ENCODE measurements at regions not wholly inside any gene's neighbourhood (a gene's known extent, or its start where the extent isn't known, plus 50 kb on each side); places are given as distances from the start of the nearest gene placed in this dataset.

DNA sequence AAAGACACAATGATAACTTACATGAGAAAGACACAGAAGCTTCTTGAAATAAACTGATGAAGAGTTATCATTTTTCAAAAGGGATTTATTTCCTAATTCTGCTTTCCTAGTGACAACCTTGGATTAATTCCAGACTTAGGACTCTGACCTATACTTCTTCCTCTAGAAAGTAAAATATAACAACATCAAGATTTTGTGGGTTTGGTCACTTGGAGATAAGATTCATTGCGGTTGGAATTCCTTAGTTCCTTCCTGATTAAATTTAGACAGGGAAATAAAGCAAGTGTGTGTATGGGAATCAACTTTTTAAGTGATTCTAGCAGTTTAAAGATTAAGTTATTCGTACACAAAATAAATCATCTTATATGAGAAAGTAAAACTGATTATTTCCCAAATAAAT is 208.4 kb upstream of the CCDC150 start:
- Histone ChIP-seq H3K9ac (ENCODE audit: low read length) (no peak overlapping the region), H3K9me3 (ENCODE audit: insufficient read depth, low read depth, low read length) (no peaks in the 10 kb centered on the region), H3K4me1 (ENCODE audit: insufficient read depth, low read length) (no peaks in the 10 kb centered on the region), H4K20me1 (ENCODE audit: insufficient read depth, low read length) (no peaks in the 10 kb centered on the region), H2AFZ (ENCODE audit: low read depth, low read length) (no peak overlapping the region), H3K79me2 (ENCODE audit: insufficient read depth, low read length) (no peaks in the 10 kb centered on the region), H3K4me2 (ENCODE audit: low read length) (no peak overlapping the region), H3K4me3 (ENCODE audit: insufficient read depth, low read depth, low read length) (no peak overlapping the region), H3K27ac (ENCODE audit: low read depth, low read length) (no peak overlapping the region), H3K36me3 (ENCODE audit: insufficient read depth, low read length) (no peaks in the 10 kb centered on the region), H3K27me3 (ENCODE audit: insufficient read depth, low read length) (no peaks in the 10 kb centered on the region)
- Mint-ChIP-seq H3K9me3 (ENCODE audit: unreplicated experiment) (no peaks in the 10 kb centered on the region), H3K4me3 (ENCODE audit: unreplicated experiment) (no peak overlapping the region), H3K27ac (ENCODE audit: unreplicated experiment) (no peak overlapping the region), H3K36me3 (ENCODE audit: low read depth, unreplicated experiment) (no peaks in the 10 kb centered on the region), H3K27me3 (ENCODE audit: low read depth, unreplicated experiment) (no peaks in the 10 kb centered on the region), H3K4me1 (ENCODE audit: low read depth, unreplicated experiment) (no peaks in the 10 kb centered on the region)
- DNase-seq (ENCODE audit: low read depth), result peak; percentile 47
- TF ChIP-seq EZH2 (IDR thresholded peaks at IDR 0.05; ENCODE audit: insufficient read depth, low read length), result no peak
- TF ChIP-seq, protein P1, sequence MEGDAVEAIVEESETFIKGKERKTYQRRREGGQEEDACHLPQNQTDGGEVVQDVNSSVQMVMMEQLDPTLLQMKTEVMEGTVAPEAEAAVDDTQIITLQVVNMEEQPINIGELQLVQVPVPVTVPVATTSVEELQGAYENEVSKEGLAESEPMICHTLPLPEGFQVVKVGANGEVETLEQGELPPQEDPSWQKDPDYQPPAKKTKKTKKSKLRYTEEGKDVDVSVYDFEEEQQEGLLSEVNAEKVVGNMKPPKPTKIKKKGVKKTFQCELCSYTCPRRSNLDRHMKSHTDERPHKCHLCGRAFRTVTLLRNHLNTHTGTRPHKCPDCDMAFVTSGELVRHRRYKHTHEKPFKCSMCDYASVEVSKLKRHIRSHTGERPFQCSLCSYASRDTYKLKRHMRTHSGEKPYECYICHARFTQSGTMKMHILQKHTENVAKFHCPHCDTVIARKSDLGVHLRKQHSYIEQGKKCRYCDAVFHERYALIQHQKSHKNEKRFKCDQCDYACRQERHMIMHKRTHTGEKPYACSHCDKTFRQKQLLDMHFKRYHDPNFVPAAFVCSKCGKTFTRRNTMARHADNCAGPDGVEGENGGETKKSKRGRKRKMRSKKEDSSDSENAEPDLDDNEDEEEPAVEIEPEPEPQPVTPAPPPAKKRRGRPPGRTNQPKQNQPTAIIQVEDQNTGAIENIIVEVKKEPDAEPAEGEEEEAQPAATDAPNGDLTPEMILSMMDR (IDR thresholded peaks at IDR 0.05; ENCODE audit: insufficient read depth, low read depth, low read length), result no peak
- FAIRE-seq, result no peak

DNA sequence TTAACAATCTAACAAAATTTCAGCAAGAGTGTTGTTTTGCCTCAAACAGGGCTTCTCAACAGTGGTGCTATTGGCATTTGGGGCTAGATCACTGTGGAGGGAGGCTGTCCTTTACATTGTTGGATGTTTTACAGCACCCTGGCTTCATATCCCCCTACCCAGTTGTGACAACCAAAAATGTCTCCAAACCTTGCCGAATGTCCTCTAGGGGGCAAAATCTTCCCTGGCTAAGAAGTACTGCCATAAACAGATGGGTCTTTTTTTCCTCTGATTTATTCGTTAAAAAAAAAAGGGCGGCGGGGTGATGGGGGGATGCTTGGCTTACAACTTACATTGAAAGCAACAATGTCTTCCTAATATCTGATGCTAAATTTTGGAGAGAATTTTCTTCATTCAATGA is 207.6 kb upstream of the CCDC150 start:
- DNase-seq (ENCODE audit: low read depth) (no peak), FAIRE-seq (no peak)

DNA sequence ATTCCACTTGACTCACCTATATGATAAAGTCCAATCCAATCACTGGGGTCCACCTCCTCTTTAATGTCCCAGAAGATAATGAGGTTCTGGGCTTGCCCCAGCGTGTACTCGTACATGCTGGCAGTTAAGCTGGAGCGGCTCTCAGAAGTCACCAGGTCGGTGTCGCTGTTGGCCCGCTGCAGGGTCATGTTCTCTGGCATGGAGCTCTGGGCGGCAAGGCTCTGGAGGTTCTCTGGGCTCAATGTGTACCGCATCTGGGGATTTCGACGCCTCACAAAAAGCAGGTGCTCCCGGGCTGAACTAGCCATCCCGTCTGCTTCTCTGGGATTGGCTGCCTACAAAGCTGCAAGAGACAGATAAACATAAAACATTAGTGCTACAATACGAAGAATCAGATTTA is 206.4 kb upstream of the CCDC150 start:
- Mint-ChIP-seq H3K4me1 (ENCODE audit: low read depth, unreplicated experiment) (no peaks in the 10 kb centered on the region), H3K4me3 (ENCODE audit: unreplicated experiment) (no peak overlapping the region), H3K27ac (ENCODE audit: unreplicated experiment) (no peak overlapping the region), H3K36me3 (ENCODE audit: low read depth, unreplicated experiment) (peaks cover 2% of the 10 kb centered on the region), H3K9me3 (ENCODE audit: unreplicated experiment) (no peaks in the 10 kb centered on the region), H3K27me3 (ENCODE audit: low read depth, unreplicated experiment) (peaks cover 3% of the 10 kb centered on the region)
- FAIRE-seq (no peak), DNase-seq (ENCODE audit: low read depth) (no peak)
- H3K4me3 ChIP-seq (ENCODE audit: insufficient read depth, low read depth, low read length), result no peak overlapping the region
- H3K27me3 ChIP-seq (ENCODE audit: insufficient read depth, low read length), result no peaks in the 10 kb centered on the region
- no peaks in the 10 kb centered on the region for H3K79me2 ChIP-seq (ENCODE audit: insufficient read depth, low read length)
- H3K9me3 ChIP-seq (ENCODE audit: insufficient read depth, low read depth, low read length), result no peaks in the 10 kb centered on the region
- H3K9ac ChIP-seq (ENCODE audit: low read length), result no peak overlapping the region
- no peaks in the 10 kb centered on the region for H3K36me3 ChIP-seq (ENCODE audit: insufficient read depth, low read length)
- H4K20me1 ChIP-seq (ENCODE audit: insufficient read depth, low read length), result no peaks in the 10 kb centered on the region
- no peaks in the 10 kb centered on the region for H3K4me1 ChIP-seq (ENCODE audit: insufficient read depth, low read length)
- TF ChIP-seq, protein P1 (IDR thresholded peaks at IDR 0.05; ENCODE audit: insufficient read depth, low read depth, low read length), result no peak
- TF ChIP-seq EZH2 (IDR thresholded peaks at IDR 0.05; ENCODE audit: insufficient read depth, low read length), result no peak
- no peak overlapping the region for H3K27ac ChIP-seq (ENCODE audit: low read depth, low read length)
- no peak overlapping the region for H2AFZ ChIP-seq (ENCODE audit: low read depth, low read length)
- no peak overlapping the region for H3K4me2 ChIP-seq (ENCODE audit: low read length)

More for the DNA sequence above, 207.6 kb upstream of the CCDC150 start:
- no peaks in the 10 kb centered on the region for H3K79me2 ChIP-seq (ENCODE audit: insufficient read depth, low read length)
- H3K27me3 ChIP-seq (ENCODE audit: insufficient read depth, low read length), result no peaks in the 10 kb centered on the region
- no peaks in the 10 kb centered on the region for H3K36me3 Mint-ChIP-seq (ENCODE audit: low read depth, unreplicated experiment)
- H3K4me1 ChIP-seq (ENCODE audit: insufficient read depth, low read length), result no peaks in the 10 kb centered on the region
- H3K4me3 Mint-ChIP-seq (ENCODE audit: unreplicated experiment), result no peak overlapping the region
- H3K9ac ChIP-seq (ENCODE audit: low read length), result no peak overlapping the region
- no peaks in the 10 kb centered on the region for H3K36me3 ChIP-seq (ENCODE audit: insufficient read depth, low read length)
- H2AFZ ChIP-seq (ENCODE audit: low read depth, low read length), result no peak overlapping the region
- TF ChIP-seq EZH2 (IDR thresholded peaks at IDR 0.05; ENCODE audit: insufficient read depth, low read length), result no peak
- TF ChIP-seq, protein P1 (IDR thresholded peaks at IDR 0.05; ENCODE audit: insufficient read depth, low read depth, low read length), result peak; percentile 39
- H3K4me3 ChIP-seq (ENCODE audit: insufficient read depth, low read depth, low read length), result no peak overlapping the region
- no peak overlapping the region for H3K27ac Mint-ChIP-seq (ENCODE audit: unreplicated experiment)
- no peak overlapping the region for H3K27ac ChIP-seq (ENCODE audit: low read depth, low read length)
- no peaks in the 10 kb centered on the region for H3K27me3 Mint-ChIP-seq (ENCODE audit: low read depth, unreplicated experiment)
- H3K9me3 Mint-ChIP-seq (ENCODE audit: unreplicated experiment), result no peaks in the 10 kb centered on the region
- no peaks in the 10 kb centered on the region for H4K20me1 ChIP-seq (ENCODE audit: insufficient read depth, low read length)
- no peaks in the 10 kb centered on the region for H3K9me3 ChIP-seq (ENCODE audit: insufficient read depth, low read depth, low read length)
- no peaks in the 10 kb centered on the region for H3K4me1 Mint-ChIP-seq (ENCODE audit: low read depth, unreplicated experiment)
- no peak overlapping the region for H3K4me2 ChIP-seq (ENCODE audit: low read length)
